Lower lobe of right lung (tissue), 2 donors: ENCODE measurements at regions not wholly inside any gene's neighbourhood (a gene's known extent, or its start where the extent isn't known, plus 50 kb on each side); places are given as distances from the start of the nearest gene placed in this dataset.
A peak's percentile ranks its signal among the peaks of the same experiment; 100 is the strongest.
"Not testable (repeated sequence)": the region's sequence is repeated elsewhere in the genome, so short reads cannot be mapped to it uniquely, and the experiment has no call there.

ENCODE experiments used
- ATAC-seq, 2 donors: fragments of 200-7000 bp; cut with Tn5 transposase; one replicate each; pipeline ENCODE4 v1.9.1; 2020 to 2022; ENCODE audit warnings: mild to moderate bottlenecking in 2 of 2, moderate library complexity in 2 of 2
- DNase-seq: peaks from one replicate; pipeline ENCODE4 v3.0.0-alpha.2; 2020
- H3K27ac ChIP-seq: fragments of 200-600 bp; one replicate; pipeline ENCODE4 v1.8.0; 2022
- H3K27me3 ChIP-seq: fragments of 200-600 bp; one replicate; pipeline ENCODE4 v1.8.0; 2022; ENCODE audit warnings: low read depth
- H3K36me3 ChIP-seq: fragments of 200-600 bp; one replicate; pipeline ENCODE4 v1.8.0; 2022; ENCODE audit warnings: mild to moderate bottlenecking
- H3K4me1 ChIP-seq: fragments of 200-600 bp; one replicate; pipeline ENCODE4 v1.8.0; 2022
- H3K4me3 ChIP-seq: fragments of 200-600 bp; one replicate; pipeline ENCODE4 v1.8.0; 2022; ENCODE audit warnings: mild to moderate bottlenecking
- H3K9me3 ChIP-seq: fragments of 200-600 bp; one replicate; pipeline ENCODE4 v1.8.0; 2022
- intact Hi-C: fragments of 100-400 bp; cut with DNase I; formaldehyde crosslinking; loops from one replicate; pipeline ENCODE4 v1.11.0; 2022
- TF ChIP-seq, protein P1 (sequence below): fragments of 200-600 bp; IDR thresholded peaks from one replicate; pipeline ENCODE4 v1.8.0; 2022; ENCODE audit warnings: antibody characterized with exemption, mild to moderate bottlenecking
- donor health status: DM: no; HTN: yes; CAD: no; lungs with severe emphysema.

DNA sequence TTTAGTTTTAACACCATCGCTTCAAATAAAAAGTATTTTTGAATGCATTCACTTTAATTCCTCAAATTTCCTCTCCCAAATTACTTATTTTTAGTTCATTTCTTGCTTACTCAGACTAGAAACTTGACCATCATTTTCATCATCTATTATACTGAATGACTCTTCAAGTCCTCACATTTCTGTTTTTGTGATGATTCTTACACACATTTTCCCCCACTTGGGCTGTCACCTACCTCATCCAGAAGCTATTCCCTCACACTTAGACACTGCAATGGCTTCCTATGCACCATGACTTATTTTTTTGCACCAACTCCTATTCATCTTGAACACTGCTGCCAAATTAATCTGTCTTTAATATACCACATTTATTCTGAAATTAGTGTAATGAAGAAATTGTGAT is 239.6 kb upstream of the DUSP10 start:
- DNase-seq, result no peak
- no peaks in the 10 kb centered on the region for H3K4me1 ChIP-seq
- H3K4me3 ChIP-seq, result no peak overlapping the region
- TF ChIP-seq, protein P1, sequence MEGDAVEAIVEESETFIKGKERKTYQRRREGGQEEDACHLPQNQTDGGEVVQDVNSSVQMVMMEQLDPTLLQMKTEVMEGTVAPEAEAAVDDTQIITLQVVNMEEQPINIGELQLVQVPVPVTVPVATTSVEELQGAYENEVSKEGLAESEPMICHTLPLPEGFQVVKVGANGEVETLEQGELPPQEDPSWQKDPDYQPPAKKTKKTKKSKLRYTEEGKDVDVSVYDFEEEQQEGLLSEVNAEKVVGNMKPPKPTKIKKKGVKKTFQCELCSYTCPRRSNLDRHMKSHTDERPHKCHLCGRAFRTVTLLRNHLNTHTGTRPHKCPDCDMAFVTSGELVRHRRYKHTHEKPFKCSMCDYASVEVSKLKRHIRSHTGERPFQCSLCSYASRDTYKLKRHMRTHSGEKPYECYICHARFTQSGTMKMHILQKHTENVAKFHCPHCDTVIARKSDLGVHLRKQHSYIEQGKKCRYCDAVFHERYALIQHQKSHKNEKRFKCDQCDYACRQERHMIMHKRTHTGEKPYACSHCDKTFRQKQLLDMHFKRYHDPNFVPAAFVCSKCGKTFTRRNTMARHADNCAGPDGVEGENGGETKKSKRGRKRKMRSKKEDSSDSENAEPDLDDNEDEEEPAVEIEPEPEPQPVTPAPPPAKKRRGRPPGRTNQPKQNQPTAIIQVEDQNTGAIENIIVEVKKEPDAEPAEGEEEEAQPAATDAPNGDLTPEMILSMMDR, result no peak
- intact Hi-C loops, result no loop called here
- no peak for ATAC-seq
- no peaks in the 10 kb centered on the region for H3K27me3 ChIP-seq
- no peak overlapping the region for H3K27ac ChIP-seq
- H3K9me3 ChIP-seq, result no peaks in the 10 kb centered on the region
- H3K36me3 ChIP-seq, result no peaks in the 10 kb centered on the region

DNA sequence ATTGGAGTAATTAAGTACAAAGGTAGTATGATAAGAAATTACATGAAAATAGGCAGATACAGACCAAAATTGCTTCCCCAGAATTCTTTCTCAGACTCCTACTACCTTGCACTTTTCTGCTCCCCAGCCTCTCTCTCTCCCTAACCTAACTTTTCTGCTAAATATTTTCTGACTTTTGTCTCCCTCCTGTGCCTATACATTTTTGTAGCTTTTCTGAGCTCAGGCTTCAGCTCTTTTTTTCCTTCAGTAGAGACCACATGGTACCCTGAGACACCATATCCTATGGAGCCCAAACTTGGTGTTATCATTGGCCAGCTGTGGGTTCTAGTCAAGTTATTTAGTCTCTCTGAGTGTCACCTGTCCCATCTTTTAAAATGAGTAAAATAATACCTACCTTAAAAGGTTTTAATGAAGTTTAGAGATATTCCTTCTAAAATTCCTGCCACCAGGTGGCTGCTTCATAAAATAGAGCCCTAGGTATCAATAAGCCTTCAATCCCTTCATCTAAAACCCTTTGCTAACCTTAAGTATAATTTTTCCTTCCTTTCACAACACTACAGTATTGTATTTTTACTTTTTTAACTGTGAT is 237.6 kb upstream of the DUSP10 start:
- ATAC-seq, result no peak
- no peak overlapping the region for H3K4me3 ChIP-seq
- intact Hi-C loops, result no loop called here

DNA sequence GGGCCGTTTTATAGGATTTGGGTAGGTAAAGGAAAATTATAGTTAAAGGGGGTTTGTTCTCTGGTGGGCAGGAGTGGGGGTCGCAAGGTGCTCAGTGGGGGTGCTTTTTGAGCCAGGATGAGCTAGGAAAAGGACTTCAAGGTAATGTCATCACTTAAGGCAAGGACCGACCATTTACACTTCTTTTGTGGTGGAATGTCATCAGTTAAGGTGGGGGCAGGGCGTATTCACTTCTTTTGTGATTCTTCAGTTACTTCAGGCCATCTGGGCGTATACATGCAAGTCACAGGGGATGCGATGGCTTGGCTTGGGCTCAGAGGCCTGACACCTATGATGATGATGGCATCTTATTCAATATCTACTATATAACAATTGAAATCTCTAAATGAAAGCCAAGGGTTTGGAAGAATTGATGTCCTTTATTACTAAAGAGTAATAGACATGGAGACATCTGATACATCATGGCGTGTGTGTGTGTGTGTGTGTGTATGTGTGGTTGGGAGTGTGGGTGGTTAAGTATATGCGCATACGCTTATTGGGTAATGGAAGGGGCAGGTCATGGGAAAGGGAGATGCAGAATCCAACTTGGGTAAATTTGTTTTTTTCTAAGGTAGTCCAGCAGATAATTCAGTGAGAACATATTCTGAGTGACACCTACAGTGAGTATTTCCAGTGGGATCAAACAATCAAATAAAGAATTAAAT is 236.9 kb upstream of the DUSP10 start:
- H3K9me3 ChIP-seq, H3K4me1 ChIP-seq, DNase-seq, H3K36me3 ChIP-seq, H3K27me3 ChIP-seq, H3K4me3 ChIP-seq, H3K27ac ChIP-seq, ATAC-seq, intact Hi-C loops: not testable (repeated sequence)

More for the DNA sequence above, 237.6 kb upstream of the DUSP10 start:
- Histone ChIP-seq H3K9me3 (no peaks in the 10 kb centered on the region), H3K36me3 (no peaks in the 10 kb centered on the region), H3K27me3 (no peaks in the 10 kb centered on the region), H3K27ac (no peak overlapping the region), H3K4me1 (no peaks in the 10 kb centered on the region)
- no peak for DNase-seq
- TF ChIP-seq, protein P1, result no peak

DNA sequence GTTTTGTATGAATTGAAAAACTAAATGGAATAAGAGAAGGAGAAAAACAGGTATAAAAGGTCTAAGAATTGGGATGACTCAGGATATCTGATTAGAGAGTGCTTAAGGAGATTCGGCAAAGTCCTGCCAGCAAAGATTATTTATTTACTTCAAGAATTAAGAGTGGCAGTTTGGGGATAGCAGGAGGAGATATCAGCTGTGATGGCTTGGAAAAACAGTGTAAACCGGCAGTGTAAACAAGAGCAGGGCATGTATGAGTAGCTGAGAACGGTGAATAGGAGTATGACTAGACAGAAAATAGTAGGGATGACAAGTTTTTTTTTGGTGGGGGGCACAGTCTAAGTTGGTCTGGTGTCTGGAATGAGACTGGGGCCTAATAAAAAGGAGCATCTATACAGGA is 231.9 kb upstream of the DUSP10 start:
- H3K27me3 ChIP-seq, H3K9me3 ChIP-seq, DNase-seq, H3K27ac ChIP-seq, ATAC-seq, H3K36me3 ChIP-seq, H3K4me3 ChIP-seq, H3K4me1 ChIP-seq, intact Hi-C loops: not testable (repeated sequence)

DNA sequence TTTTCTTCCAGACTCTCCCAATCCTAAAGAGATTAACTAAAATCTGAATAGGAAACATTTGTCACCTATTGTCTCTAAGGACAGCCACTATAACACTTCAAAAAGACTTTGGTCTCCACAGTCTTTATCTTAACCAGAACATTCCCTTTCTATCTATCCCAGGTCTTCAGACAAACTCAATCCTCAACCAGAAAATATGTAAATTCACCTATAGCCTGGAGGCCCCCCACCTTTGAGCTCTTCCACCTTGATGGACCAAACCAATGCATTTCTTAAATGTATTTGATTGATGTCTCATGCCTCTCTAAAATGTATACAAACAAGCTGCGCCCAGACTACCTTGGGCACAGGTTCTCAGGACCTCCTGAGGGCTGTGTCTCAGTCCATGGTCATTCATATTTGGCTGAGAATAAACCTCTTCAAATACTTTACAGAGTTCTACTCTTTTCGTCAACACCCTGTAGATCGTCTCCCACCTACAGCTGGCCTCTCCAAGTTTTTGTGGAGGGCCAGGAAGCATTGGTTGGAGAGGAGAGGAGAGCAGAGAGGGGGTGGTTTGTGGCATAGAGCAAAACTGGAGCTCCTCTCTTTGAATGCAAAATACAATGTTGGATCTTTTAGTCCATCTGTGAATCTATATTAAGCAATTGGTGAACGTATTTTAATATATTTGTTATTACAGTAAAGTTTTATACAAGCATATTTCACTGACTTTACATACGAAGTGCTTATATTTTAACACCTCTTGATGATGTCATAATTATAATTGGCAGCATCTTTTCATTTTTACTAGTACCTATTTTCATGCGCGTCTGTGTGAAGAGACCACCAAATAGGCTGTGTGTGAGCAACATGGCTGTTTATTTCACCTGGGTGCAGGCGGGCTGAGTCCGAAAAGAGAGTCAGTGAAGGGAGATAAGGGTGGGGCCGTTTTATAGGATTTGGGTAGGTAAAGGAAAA is 230.7 kb upstream of the DUSP10 start:
- no peak overlapping the region for H3K4me3 ChIP-seq
- peaks cover 3% of the 10 kb centered on the region for H3K4me1 ChIP-seq
- no peak for ATAC-seq
- no peak for DNase-seq
- H3K9me3 ChIP-seq, result no peaks in the 10 kb centered on the region
- H3K27me3 ChIP-seq, result no peaks in the 10 kb centered on the region
- intact Hi-C loops, result no loop called here
- TF ChIP-seq, protein P1, result no peak
- no peaks in the 10 kb centered on the region for H3K36me3 ChIP-seq
- no peak overlapping the region for H3K27ac ChIP-seq

DNA sequence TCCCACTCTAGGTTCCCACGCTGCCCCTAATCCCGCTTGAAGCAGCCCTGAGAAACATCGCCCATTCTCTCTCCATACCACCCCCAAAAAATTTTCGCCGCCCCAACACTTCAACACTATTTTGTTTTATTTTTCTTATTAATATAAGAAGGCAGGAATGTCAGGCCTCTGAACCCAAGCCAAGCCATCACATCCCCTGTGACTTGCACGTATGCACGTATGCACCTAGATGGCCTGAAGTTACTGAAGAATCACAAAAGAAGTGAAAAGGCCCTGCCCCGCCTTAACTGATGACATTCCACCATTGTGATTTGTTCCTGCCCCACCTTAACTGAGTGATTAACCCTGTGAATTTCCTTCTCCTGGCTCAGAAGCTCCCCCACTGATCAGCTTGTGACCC is 229.1 kb upstream of the DUSP10 start:
- ATAC-seq, H3K9me3 ChIP-seq, H3K4me3 ChIP-seq, DNase-seq, intact Hi-C loops, H3K27me3 ChIP-seq, H3K27ac ChIP-seq, H3K36me3 ChIP-seq, H3K4me1 ChIP-seq: not testable (repeated sequence)

DNA sequence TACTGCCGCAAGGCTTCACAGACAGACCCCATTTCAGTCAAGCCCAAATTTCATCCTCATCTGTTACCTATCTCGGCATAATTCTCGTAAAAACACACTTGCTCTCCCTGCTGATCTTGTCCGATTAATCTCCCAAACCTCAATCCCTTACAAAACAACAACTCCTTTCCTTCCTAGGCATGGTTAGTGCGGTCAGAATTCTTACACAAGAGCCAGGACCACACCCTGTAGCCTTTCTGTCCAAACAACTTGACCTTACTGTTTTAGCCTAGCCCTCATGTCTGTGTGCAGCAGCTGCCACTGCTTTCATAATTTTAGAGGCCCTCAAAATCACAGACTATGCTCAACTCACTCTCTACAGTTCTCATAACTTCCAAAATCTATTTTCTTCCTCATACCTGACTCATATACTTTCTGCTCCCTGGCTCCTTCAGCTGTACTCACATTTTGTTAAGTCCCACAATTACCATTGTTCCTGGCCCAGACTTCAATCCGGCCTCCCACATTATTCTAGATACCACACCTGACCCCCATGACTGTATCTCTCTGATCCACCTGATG is 227.5 kb upstream of the DUSP10 start:
- H3K27ac ChIP-seq, result peak overlapping the region; percentile 73
- H3K27me3 ChIP-seq, H3K9me3 ChIP-seq, ATAC-seq, H3K4me3 ChIP-seq, H3K4me1 ChIP-seq, intact Hi-C loops, DNase-seq, H3K36me3 ChIP-seq: not testable (repeated sequence)

DNA sequence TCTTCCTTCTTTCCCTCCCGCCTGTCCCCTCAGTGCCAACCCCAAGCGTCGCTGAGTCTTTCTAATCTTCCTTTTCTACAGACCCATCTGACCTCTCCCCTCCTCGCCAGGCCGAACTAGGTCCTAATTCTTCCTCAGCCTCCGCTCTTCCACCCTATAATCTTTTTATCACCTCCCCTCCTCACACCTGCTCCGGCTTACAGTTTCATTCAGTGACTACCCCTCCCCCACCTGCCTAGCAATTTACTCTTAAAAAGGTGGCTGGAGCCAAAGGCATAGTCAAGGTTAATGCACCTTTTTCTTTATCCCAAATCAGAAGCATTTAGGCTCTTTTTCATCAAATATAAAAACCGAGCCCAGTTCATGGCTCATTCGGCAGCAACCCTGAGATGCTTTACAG is 225.6 kb upstream of the DUSP10 start:
- H3K27me3 ChIP-seq, intact Hi-C loops, H3K27ac ChIP-seq, H3K4me1 ChIP-seq, ATAC-seq, H3K4me3 ChIP-seq, H3K9me3 ChIP-seq, DNase-seq, H3K36me3 ChIP-seq: not testable (repeated sequence)

DNA sequence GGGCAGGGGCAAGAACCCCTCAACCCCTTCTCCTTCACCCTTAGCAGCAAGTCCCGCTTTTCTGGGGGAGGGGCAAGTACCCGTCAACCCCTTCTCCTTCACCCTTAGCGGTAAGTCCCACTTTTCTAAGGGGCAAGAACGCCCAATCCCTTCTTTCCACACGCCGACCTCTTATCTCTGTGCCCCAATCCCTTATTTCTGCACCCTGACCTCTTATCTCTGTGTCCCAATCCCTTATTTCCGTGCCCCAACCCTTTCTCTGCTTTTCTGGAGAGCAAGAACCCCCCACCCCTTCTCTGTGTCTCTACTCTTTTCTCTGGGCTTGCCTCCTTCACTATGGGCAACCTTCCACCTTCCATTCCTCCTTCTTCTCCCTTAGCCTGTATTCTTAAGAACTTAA is 225.0 kb upstream of the DUSP10 start:
- intact Hi-C loops, result not testable (repeated sequence)

DNA sequence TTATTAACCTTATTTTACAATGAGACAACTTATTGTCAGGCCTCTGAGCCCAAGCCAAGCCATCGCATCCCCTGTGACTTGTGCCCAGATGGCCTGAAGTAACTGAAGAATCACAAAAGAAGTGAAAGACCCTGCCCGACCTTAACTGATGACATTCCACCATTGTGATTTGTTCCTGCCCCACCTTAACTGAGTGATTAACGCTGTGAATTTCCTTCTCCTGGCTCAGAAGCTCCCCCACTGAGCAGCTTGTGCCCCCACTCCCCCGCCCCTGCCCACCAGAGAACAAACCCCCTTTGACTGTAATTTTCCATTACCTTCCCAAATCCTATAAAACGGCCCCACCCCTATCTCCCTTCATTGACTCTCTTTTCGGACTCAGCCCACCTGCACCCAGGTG is 224.0 kb upstream of the DUSP10 start:
- H3K9me3 ChIP-seq, DNase-seq, ATAC-seq, H3K27me3 ChIP-seq, H3K4me3 ChIP-seq, intact Hi-C loops, H3K36me3 ChIP-seq: not testable (repeated sequence)
- peak overlapping the region; percentile 1 for H3K27ac ChIP-seq
- peaks cover 21% of the 10 kb centered on the region for H3K4me1 ChIP-seq

More for the DNA sequence above, 225.0 kb upstream of the DUSP10 start:
- not testable (repeated sequence) for ATAC-seq, H3K36me3 ChIP-seq, H3K27me3 ChIP-seq, H3K27ac ChIP-seq, H3K9me3 ChIP-seq, H3K4me3 ChIP-seq, DNase-seq
- peaks cover 11% of the 10 kb centered on the region for H3K4me1 ChIP-seq
